ENCODE measurements at regions not wholly inside any gene's neighbourhood (a gene's known extent, or its start where the extent isn't known, plus 50 kb on each side); places are given as distances from the start of the nearest gene placed in this dataset.

GRCh38 chr5:38032149-38032548 is 192.3 kb upstream of the GDNF start:
- no peak for DNase-seq (ENCODE audit: low read depth in 2 of 2, low spot score in 1 of 2)

- no peak for DNase-seq (ENCODE audit: low read depth in 2 of 2, low spot score in 1 of 2)
Observed at GRCh38 chr5:38031304-38031703, 191.5 kb upstream of the GDNF start.

- DNase-seq (ENCODE audit: low read depth in 2 of 2, low spot score in 1 of 2): no peak
Observed at GRCh38 chr5:38029397-38030065, 189.7 kb upstream of the GDNF start.

- no peak for DNase-seq (ENCODE audit: low read depth in 2 of 2, low spot score in 1 of 2)
Observed at GRCh38 chr5:38023799-38024198, 184.0 kb upstream of the GDNF start.

GRCh38 chr5:38023371-38023770 is 183.5 kb upstream of the GDNF start:
- DNase-seq (ENCODE audit: low read depth in 2 of 2, low spot score in 1 of 2): no peak

- DNase-seq (ENCODE audit: low read depth in 2 of 2, low spot score in 1 of 2): no peak
Observed at GRCh38 chr5:38022631-38023030, 182.8 kb upstream of the GDNF start.

- DNase-seq (ENCODE audit: low read depth in 2 of 2, low spot score in 1 of 2): no peak
Observed at GRCh38 chr5:38018016-38018415, 178.2 kb upstream of the GDNF start.

- no peak for DNase-seq (ENCODE audit: low read depth in 2 of 2, low spot score in 1 of 2)
Observed at GRCh38 chr5:38013107-38013506, 173.3 kb upstream of the GDNF start.

- DNase-seq (ENCODE audit: low read depth in 2 of 2, low spot score in 1 of 2): no peak
Observed at GRCh38 chr5:38011668-38012188, 171.9 kb upstream of the GDNF start.

GRCh38 chr5:38009749-38010358 is 170.0 kb upstream of the GDNF start:
- no peak for DNase-seq (ENCODE audit: low read depth in 2 of 2, low spot score in 1 of 2)

- DNase-seq (ENCODE audit: low read depth in 2 of 2, low spot score in 1 of 2): no peak
Observed at GRCh38 chr5:38008198-38008597, 168.4 kb upstream of the GDNF start.

GRCh38 chr5:37999593-37999992 is 159.8 kb upstream of the GDNF start:
- DNase-seq (ENCODE audit: low read depth in 2 of 2, low spot score in 1 of 2): no peak

- DNase-seq (ENCODE audit: low read depth in 2 of 2, low spot score in 1 of 2): no peak
Observed at GRCh38 chr5:37996918-37997317, 157.1 kb upstream of the GDNF start.

- DNase-seq (ENCODE audit: low read depth in 2 of 2, low spot score in 1 of 2): no peak
Observed at GRCh38 chr5:37994729-37995128, 154.9 kb upstream of the GDNF start.

- no peak for DNase-seq (ENCODE audit: low read depth in 2 of 2, low spot score in 1 of 2)
Observed at GRCh38 chr5:37991301-37992299, 151.8 kb upstream of the GDNF start.

- no peak for DNase-seq (ENCODE audit: low read depth in 2 of 2, low spot score in 1 of 2)
Observed at GRCh38 chr5:37989884-37990283, 150.0 kb upstream of the GDNF start.

GRCh38 chr5:37988454-37989046 is 148.7 kb upstream of the GDNF start:
- no peak for DNase-seq (ENCODE audit: low read depth in 2 of 2, low spot score in 1 of 2)

GRCh38 chr5:37984300-37984699 is 144.5 kb upstream of the GDNF start:
- no peak for DNase-seq (ENCODE audit: low read depth in 2 of 2, low spot score in 1 of 2)

- DNase-seq (ENCODE audit: low read depth in 2 of 2, low spot score in 1 of 2): no peak
Observed at GRCh38 chr5:37983463-37983862, 143.6 kb upstream of the GDNF start.

GRCh38 chr5:37979559-37979958 is 139.7 kb upstream of the GDNF start:
- no peak for DNase-seq (ENCODE audit: low read depth in 2 of 2, low spot score in 1 of 2)

GRCh38 chr5:37975531-37975930 is 135.7 kb upstream of the GDNF start:
- DNase-seq (ENCODE audit: low read depth in 2 of 2, low spot score in 1 of 2): no peak

All from stimulated activated CD8-positive, alpha-beta memory T cell treated with anti-CD3 and anti-CD28 coated beads, Interleukin-4, amount 100 ng/mL, for 4 hours (primary cell).